ENCODE measurements at regions not wholly inside any gene's neighbourhood (a gene's known extent, or its start where the extent isn't known, plus 50 kb on each side); places are given as distances from the start of the nearest gene placed in this dataset.
"Not testable (repeated sequence)": the region's sequence is repeated elsewhere in the genome, so short reads cannot be mapped to it uniquely, and the experiment has no call there.

DNA sequence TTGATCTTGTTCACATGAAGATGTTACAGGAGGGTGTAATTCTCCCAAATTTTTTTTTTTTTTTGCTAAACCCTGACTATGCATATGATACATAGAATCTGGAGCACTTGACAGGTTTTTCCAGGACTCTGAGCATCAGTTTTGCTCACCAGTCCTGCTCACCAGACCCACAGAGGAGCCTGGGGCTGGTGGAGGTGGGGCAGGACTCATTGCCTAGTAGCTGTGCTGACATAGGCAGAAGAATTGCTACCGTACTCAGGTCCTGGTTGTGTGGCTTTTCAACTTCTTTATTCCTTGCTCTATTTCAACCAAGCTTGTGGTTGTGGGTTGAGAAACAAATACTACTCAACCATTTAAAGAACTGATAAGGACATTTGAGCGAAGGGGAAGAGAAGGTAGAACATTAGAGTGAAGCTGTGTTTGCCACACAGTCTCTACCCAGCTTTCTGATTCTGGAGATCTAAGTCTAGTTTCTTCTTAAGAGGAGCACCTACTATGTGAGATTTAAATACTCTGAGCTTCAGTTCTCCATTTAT lies 212.4 kb downstream of the UTP18 start:
- DNase-seq (ENCODE audit: low spot score, unreplicated experiment): no peak
- Mint-ChIP-seq H3K36me3 (ENCODE audit: insufficient read depth) (no peaks in the 10 kb centered on the region), H3K27me3 (peaks cover 22% of the 10 kb centered on the region), H3K9me3 (ENCODE audit: low read depth) (no peaks in the 10 kb centered on the region), H3K4me1 (ENCODE audit: low read depth) (no peaks in the 10 kb centered on the region), H3K4me3 (ENCODE audit: low read depth) (no peak overlapping the region), H3K27ac (no peak overlapping the region)
- TF ChIP-seq, protein P1, sequence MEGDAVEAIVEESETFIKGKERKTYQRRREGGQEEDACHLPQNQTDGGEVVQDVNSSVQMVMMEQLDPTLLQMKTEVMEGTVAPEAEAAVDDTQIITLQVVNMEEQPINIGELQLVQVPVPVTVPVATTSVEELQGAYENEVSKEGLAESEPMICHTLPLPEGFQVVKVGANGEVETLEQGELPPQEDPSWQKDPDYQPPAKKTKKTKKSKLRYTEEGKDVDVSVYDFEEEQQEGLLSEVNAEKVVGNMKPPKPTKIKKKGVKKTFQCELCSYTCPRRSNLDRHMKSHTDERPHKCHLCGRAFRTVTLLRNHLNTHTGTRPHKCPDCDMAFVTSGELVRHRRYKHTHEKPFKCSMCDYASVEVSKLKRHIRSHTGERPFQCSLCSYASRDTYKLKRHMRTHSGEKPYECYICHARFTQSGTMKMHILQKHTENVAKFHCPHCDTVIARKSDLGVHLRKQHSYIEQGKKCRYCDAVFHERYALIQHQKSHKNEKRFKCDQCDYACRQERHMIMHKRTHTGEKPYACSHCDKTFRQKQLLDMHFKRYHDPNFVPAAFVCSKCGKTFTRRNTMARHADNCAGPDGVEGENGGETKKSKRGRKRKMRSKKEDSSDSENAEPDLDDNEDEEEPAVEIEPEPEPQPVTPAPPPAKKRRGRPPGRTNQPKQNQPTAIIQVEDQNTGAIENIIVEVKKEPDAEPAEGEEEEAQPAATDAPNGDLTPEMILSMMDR (IDR thresholded peaks at IDR 0.05; ENCODE audit: unreplicated experiment): no peak

DNA sequence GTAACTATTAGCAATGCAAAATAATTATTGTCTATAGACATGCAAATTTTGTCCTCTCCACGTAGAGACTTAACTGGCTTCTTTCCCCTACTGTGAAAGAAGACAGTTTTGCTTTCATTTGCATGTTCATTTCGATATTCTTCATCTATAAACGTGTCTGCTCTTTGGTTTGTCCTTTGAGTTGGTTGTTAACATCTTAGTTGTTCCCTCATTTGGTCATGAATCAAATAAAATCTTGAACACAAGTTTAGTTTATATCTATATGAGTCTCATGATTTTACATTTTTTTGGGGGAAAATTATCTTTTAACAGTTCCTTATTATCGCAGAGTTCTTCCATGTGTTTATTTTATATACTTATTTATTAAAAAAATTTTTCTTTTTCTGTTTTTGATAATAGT lies 214.4 kb downstream of the UTP18 start:
- TF ChIP-seq, protein P1 (IDR thresholded peaks at IDR 0.05; ENCODE audit: unreplicated experiment): no peak
- no peaks in the 10 kb centered on the region for H3K36me3 Mint-ChIP-seq (ENCODE audit: insufficient read depth)
- DNase-seq (ENCODE audit: low spot score, unreplicated experiment): no peak
- H3K9me3 Mint-ChIP-seq (ENCODE audit: low read depth): no peaks in the 10 kb centered on the region
- H3K4me3 Mint-ChIP-seq (ENCODE audit: low read depth): no peak overlapping the region
- H3K4me1 Mint-ChIP-seq (ENCODE audit: low read depth): peaks cover 3% of the 10 kb centered on the region
- H3K27ac Mint-ChIP-seq: no peak overlapping the region
- peaks cover 22% of the 10 kb centered on the region for H3K27me3 Mint-ChIP-seq

DNA sequence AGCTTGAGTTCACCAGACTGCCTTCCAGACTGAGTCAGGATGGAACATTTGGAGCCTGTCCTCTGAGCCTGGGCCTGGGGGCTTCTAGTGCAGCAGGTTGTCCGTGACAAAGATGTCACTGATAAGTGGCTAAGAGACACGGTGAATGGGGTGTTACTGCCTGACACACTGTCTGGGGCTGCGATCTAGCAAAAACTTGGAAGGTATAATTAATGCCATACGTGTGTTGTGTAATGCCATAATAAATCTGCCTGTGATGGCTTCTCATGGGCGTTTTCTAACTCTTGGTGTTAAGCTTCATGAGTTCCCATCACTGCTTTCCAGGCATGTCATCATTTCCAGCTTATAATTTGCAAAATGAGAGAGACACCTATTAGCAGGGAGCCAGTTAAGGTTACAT lies 215.4 kb downstream of the UTP18 start:
- Mint-ChIP-seq H3K36me3 (ENCODE audit: insufficient read depth) (no peaks in the 10 kb centered on the region), H3K4me3 (ENCODE audit: low read depth) (no peak overlapping the region), H3K27me3 (peaks cover 22% of the 10 kb centered on the region), H3K27ac (no peak overlapping the region), H3K4me1 (ENCODE audit: low read depth) (peaks cover 3% of the 10 kb centered on the region), H3K9me3 (ENCODE audit: low read depth) (peaks cover 4% of the 10 kb centered on the region)
- DNase-seq (ENCODE audit: low spot score, unreplicated experiment): no peak
- TF ChIP-seq, protein P1 (IDR thresholded peaks at IDR 0.05; ENCODE audit: unreplicated experiment): no peak

DNA sequence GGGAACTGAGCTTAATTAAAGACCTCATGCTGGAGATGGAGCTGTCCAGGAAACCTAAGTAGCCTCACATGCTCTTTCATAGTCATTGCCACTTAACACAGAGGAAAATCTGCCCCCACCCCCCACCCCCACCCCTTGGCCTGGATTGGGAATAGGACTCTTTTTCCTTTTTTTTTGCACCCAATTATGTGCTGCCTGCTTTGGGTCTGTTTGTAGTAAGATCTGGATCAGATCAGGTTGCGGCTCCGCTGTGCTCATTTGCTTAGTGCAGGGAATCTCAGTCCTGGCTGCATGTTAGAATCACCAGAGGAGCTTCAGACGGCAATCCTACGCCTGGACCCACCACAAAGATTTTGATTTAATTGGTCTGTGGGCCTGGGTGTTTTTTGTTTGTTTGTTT lies 219.0 kb downstream of the UTP18 start:
- H3K27ac Mint-ChIP-seq: no peak overlapping the region
- TF ChIP-seq, protein P1 (IDR thresholded peaks at IDR 0.05; ENCODE audit: unreplicated experiment): no peak
- no peaks in the 10 kb centered on the region for H3K36me3 Mint-ChIP-seq (ENCODE audit: insufficient read depth)
- no peak overlapping the region for H3K4me3 Mint-ChIP-seq (ENCODE audit: low read depth)
- H3K9me3 Mint-ChIP-seq (ENCODE audit: low read depth): peaks cover 12% of the 10 kb centered on the region
- peaks cover 12% of the 10 kb centered on the region for H3K27me3 Mint-ChIP-seq
- DNase-seq (ENCODE audit: low spot score, unreplicated experiment): no peak
- H3K4me1 Mint-ChIP-seq (ENCODE audit: low read depth): peaks cover 3% of the 10 kb centered on the region

DNA sequence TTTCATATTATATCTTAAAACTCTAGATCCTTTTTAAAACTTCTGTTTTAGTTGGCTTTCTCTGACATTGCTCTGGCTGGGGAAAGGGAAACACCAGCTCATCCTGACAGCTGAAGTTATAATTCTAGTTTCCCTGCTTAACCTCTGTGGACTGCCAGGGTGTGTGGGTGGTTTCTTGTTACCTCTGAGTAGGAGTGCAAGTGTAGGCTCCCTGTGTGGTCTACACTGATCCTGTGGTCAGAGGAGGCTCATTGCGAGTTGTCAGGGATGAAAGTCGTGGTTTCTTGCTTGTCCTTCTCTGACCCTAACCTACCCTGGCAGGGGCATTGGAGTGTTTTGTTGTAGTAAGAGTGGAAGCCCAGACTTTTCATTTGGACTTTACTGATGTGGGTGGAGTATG lies 221.0 kb downstream of the UTP18 start:
- Mint-ChIP-seq H3K9me3 (ENCODE audit: low read depth) (peaks cover 15% of the 10 kb centered on the region), H3K4me3 (ENCODE audit: low read depth) (no peak overlapping the region), H3K4me1 (ENCODE audit: low read depth) (peaks cover 3% of the 10 kb centered on the region), H3K27me3 (peaks cover 4% of the 10 kb centered on the region), H3K36me3 (ENCODE audit: insufficient read depth) (no peaks in the 10 kb centered on the region), H3K27ac (no peak overlapping the region)
- no peak for DNase-seq (ENCODE audit: low spot score, unreplicated experiment)
- TF ChIP-seq, protein P1 (IDR thresholded peaks at IDR 0.05; ENCODE audit: unreplicated experiment): no peak

DNA sequence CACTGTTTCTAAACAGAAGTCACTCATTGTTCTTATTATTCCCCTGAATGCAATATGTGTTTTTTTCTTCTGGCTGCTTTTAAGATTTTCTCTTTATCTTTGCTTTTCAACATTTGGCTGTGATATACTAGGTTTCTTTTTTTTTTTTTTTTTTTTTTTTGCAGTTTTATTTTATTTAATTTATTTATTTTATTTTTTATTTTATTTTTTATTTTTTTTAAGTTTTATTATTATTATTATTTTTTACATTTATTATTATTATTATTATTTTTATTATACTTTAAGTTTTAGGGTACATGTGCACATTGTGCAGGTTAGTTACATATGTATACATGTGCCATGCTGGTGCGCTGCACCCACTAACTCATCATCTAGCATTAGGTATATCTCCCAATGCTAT lies 221.9 kb downstream of the UTP18 start:
- not testable (repeated sequence) for H3K27me3 Mint-ChIP-seq; H3K36me3 Mint-ChIP-seq (ENCODE audit: insufficient read depth); H3K27ac Mint-ChIP-seq; DNase-seq (ENCODE audit: low spot score, unreplicated experiment); H3K4me3 Mint-ChIP-seq (ENCODE audit: low read depth); H3K4me1 Mint-ChIP-seq (ENCODE audit: low read depth)
- peaks cover 15% of the 10 kb centered on the region for H3K9me3 Mint-ChIP-seq (ENCODE audit: low read depth)
